Osteoblast (primary cell): ENCODE measurements at regions not wholly inside any gene's neighbourhood (a gene's known extent, or its start where the extent isn't known, plus 50 kb on each side); places are given as distances from the start of the nearest gene placed in this dataset.
"Not testable (repeated sequence)": the region's sequence is repeated elsewhere in the genome, so short reads cannot be mapped to it uniquely, and the experiment has no call there.

Experiments used
- DNase-seq: peaks from one replicate; pipeline ENCODE4 v3.0.0; 2011; ENCODE audit warnings: low spot score, mixed read lengths; ENCODE audit not compliant: insufficient read length; ENCODE audit errors: missing footprints
- H2AFZ ChIP-seq: 2 replicates; pipeline ENCODE4 v1.6.0; 2011; ENCODE audit warnings: mild to moderate bottlenecking, low read length
- H3K27ac ChIP-seq: 2 replicates; pipeline ENCODE4 v1.5.1; 2011; ENCODE audit warnings: mild to moderate bottlenecking, low read depth, low read length, moderate library complexity
- H3K27me3 ChIP-seq: 2 replicates; pipeline ENCODE4 v1.6.0; 2012; ENCODE audit warnings: mild to moderate bottlenecking, control low read depth, inconsistent platforms, low read length, moderate library complexity; ENCODE audit not compliant: insufficient read depth
- H3K36me3 ChIP-seq: 2 replicates; pipeline ENCODE4 v1.5.1; 2011; ENCODE audit warnings: mild to moderate bottlenecking, low read length, control low read depth, moderate library complexity; ENCODE audit not compliant: insufficient read depth
- H3K4me1 ChIP-seq: 2 replicates; pipeline ENCODE4 v1.5.1; 2011; ENCODE audit warnings: mild to moderate bottlenecking, low read length, control low read depth, moderate library complexity; ENCODE audit not compliant: insufficient read depth
- H3K4me2 ChIP-seq: 2 replicates; pipeline ENCODE4 v1.6.0; 2011; ENCODE audit warnings: mild to moderate bottlenecking, low read length; ENCODE audit not compliant: insufficient read depth
- H3K4me3 ChIP-seq: fragments of 200-600 bp; sonication (generic); 3 replicates; pipeline ENCODE4 v1.5.1; 2012; ENCODE audit warnings: mild to moderate bottlenecking, low read length, inconsistent platforms; ENCODE audit not compliant: insufficient read depth
- H3K79me2 ChIP-seq: 2 replicates; pipeline ENCODE4 v1.6.0; 2012; ENCODE audit warnings: mild to moderate bottlenecking, low read length, control low read depth, inconsistent platforms; ENCODE audit not compliant: insufficient read depth
- H3K9me3 ChIP-seq: 2 replicates; pipeline ENCODE4 v1.5.1; 2011; ENCODE audit warnings: low read depth, low read length, control low read depth
- H4K20me1 ChIP-seq: 2 replicates; pipeline ENCODE4 v1.6.0; 2012; ENCODE audit warnings: mild to moderate bottlenecking, low read length, control low read depth; ENCODE audit not compliant: insufficient read depth

- DNase-seq, H3K9me3 ChIP-seq, H3K79me2 ChIP-seq, H3K27me3 ChIP-seq, H3K36me3 ChIP-seq, H3K4me1 ChIP-seq, H3K27ac ChIP-seq, H3K4me3 ChIP-seq, H4K20me1 ChIP-seq, H2AFZ ChIP-seq, H3K4me2 ChIP-seq: not testable (repeated sequence)
These were observed 82.6 kb upstream of the AGAP9 start for GRCh38 chr10:47605791-47606773.

GRCh38 chr10:47600604-47601003 is 77.2 kb upstream of the AGAP9 start:
- H3K79me2 ChIP-seq, H3K4me3 ChIP-seq, H3K4me1 ChIP-seq, H3K9me3 ChIP-seq, H3K27ac ChIP-seq, H3K36me3 ChIP-seq, DNase-seq, H3K27me3 ChIP-seq, H3K4me2 ChIP-seq, H2AFZ ChIP-seq, H4K20me1 ChIP-seq: not testable (repeated sequence)

- H3K27ac ChIP-seq, H3K9me3 ChIP-seq, H3K27me3 ChIP-seq, H3K4me3 ChIP-seq, H3K36me3 ChIP-seq, DNase-seq, H4K20me1 ChIP-seq, H2AFZ ChIP-seq, H3K4me1 ChIP-seq, H3K4me2 ChIP-seq, H3K79me2 ChIP-seq: not testable (repeated sequence)
These were observed 76.7 kb upstream of the AGAP9 start for GRCh38 chr10:47600127-47600526.

GRCh38 chr10:47599657-47600056 is 76.2 kb upstream of the AGAP9 start:
- H2AFZ ChIP-seq, H3K36me3 ChIP-seq, H3K4me2 ChIP-seq, H3K9me3 ChIP-seq, H3K79me2 ChIP-seq, DNase-seq, H4K20me1 ChIP-seq, H3K4me1 ChIP-seq, H3K4me3 ChIP-seq, H3K27ac ChIP-seq, H3K27me3 ChIP-seq: not testable (repeated sequence)

GRCh38 chr10:47593805-47594204 is 70.4 kb upstream of the AGAP9 start:
- H3K4me3 ChIP-seq, H3K9me3 ChIP-seq, H2AFZ ChIP-seq, H3K4me2 ChIP-seq, H3K36me3 ChIP-seq, H4K20me1 ChIP-seq, H3K27me3 ChIP-seq, H3K27ac ChIP-seq, DNase-seq, H3K79me2 ChIP-seq, H3K4me1 ChIP-seq: not testable (repeated sequence)

- not testable (repeated sequence) for H3K27ac ChIP-seq, H3K4me3 ChIP-seq, H3K4me1 ChIP-seq, H3K36me3 ChIP-seq, H3K4me2 ChIP-seq, H3K9me3 ChIP-seq, DNase-seq, H3K27me3 ChIP-seq, H3K79me2 ChIP-seq, H4K20me1 ChIP-seq, H2AFZ ChIP-seq
These were observed 69.7 kb upstream of the AGAP9 start for GRCh38 chr10:47593129-47593528.

- H3K27me3 ChIP-seq, H3K79me2 ChIP-seq, H2AFZ ChIP-seq, H3K4me3 ChIP-seq, DNase-seq, H4K20me1 ChIP-seq, H3K9me3 ChIP-seq, H3K36me3 ChIP-seq, H3K4me1 ChIP-seq, H3K4me2 ChIP-seq, H3K27ac ChIP-seq: not testable (repeated sequence)
These were observed 67.5 kb upstream of the AGAP9 start for GRCh38 chr10:47590956-47591355.

- H4K20me1 ChIP-seq, DNase-seq, H3K4me2 ChIP-seq, H3K9me3 ChIP-seq, H3K4me3 ChIP-seq, H3K36me3 ChIP-seq, H3K27me3 ChIP-seq, H3K4me1 ChIP-seq, H3K79me2 ChIP-seq, H3K27ac ChIP-seq, H2AFZ ChIP-seq: not testable (repeated sequence)
These were observed 67.1 kb upstream of the AGAP9 start for GRCh38 chr10:47590534-47590933.

GRCh38 chr10:47582051-47582450 is 58.6 kb upstream of the AGAP9 start:
- not testable (repeated sequence) for H3K4me1 ChIP-seq, H3K36me3 ChIP-seq, H3K27ac ChIP-seq, DNase-seq, H4K20me1 ChIP-seq, H3K4me2 ChIP-seq, H3K79me2 ChIP-seq, H3K4me3 ChIP-seq, H3K27me3 ChIP-seq, H3K9me3 ChIP-seq, H2AFZ ChIP-seq
